ENCODE measurements at regions not wholly inside any gene's neighbourhood (a gene's known extent, or its start where the extent isn't known, plus 50 kb on each side); places are given as distances from the start of the nearest gene placed in this dataset.

GRCh38 chr6:74765486-74765885 is 440.4 kb downstream of the COL12A1 start:
- DNase-seq (ENCODE audit: low spot score), result no peak

DNA sequence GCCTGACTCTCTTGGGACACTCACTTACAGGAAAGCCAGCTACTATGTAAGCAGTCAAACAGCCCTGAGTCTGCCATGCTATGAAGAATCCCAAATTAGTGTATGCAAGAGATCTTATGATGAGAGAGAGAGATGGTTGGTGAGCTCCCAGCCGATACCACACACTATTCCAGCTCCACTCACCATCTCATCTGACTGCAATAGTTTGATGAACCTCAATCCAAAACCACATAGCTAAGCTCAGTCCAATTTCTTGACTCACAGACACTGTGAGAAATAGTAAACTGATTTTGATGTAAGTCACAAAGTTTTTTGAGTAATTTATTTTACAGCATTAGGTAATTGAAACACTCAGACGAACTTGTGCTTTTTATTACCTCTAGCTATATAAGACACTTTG is 441.4 kb downstream of the COL12A1 start:
- DNase-seq (ENCODE audit: low spot score), result no peak

DNA sequence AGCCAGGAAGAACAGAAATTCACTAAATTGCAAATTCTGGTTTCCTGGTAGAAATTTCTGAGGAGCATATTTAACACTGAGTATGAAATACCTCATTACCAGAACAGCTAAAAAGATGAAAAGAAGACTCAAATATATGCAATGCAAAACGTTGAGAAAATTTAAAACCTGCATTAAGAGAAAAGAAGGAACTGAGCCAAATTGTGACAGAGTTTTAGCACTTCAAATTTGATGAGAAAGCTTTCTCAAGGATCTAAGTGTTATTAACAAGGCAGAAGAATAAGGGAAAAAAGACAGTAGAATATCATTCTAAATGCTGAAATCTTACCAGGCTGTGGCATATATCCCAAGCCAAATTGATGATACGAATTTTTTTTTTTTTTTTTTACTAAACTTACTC is 443.0 kb downstream of the COL12A1 start:
- no peak for DNase-seq (ENCODE audit: low spot score)

DNA sequence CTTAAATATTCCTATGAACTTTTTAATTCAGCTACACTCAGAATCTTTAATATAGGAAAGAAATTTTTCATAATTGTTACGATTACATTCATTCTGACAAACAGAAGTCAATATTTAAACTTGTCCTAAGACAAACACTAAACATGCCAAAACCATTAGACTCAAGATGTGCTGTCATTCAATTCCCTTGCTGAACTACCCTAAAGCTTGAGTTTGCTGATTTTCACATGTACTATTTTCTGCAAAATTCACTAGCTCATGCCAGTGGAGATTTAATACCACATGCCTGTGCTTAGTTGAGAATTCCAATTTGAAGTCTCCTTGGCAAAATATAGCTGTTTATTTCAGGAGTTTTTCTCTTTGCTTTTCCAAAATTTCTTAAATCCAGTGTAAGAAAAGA is 448.0 kb downstream of the COL12A1 start:
- DNase-seq (ENCODE audit: low spot score), result no peak

DNA sequence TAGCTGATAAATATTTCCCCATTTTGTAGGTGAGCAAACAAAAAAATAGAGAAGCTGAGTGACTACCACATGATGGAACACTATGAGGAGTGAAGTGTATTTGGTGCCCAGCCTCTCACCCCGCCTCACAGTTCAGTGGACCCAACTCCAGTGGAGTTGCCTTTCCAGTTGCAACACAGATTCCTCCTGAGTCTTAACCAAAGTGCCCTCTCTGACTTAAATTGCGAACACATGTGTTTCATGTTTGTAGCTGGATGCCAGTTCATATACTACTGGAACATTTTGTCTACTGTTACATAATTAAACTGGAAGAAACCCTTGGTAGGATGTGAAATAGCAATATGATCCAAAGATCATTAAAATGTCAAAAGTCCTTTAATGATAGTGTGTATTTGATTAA is 448.9 kb downstream of the COL12A1 start:
- DNase-seq (ENCODE audit: low spot score), result no peak

DNA sequence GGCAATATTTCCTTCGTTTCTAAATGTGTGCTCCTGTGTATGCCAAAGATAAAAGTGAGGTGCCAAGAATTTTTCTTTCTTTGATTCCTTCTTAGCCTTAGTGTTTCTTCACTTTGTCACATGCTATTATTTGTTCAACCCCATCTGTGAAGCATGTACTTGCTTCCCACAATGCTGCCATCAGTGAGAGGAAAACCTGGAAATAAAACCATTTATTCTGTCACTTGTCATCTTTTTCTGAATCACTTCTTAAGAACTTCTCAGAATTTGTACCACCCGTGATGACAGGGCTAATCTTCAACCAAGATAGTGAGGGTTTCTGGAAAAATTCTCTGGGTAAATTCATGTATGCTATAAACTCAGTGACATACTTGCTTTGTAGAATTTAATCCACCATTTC is 450.1 kb downstream of the COL12A1 start:
- DNase-seq (ENCODE audit: low spot score), result no peak

DNA sequence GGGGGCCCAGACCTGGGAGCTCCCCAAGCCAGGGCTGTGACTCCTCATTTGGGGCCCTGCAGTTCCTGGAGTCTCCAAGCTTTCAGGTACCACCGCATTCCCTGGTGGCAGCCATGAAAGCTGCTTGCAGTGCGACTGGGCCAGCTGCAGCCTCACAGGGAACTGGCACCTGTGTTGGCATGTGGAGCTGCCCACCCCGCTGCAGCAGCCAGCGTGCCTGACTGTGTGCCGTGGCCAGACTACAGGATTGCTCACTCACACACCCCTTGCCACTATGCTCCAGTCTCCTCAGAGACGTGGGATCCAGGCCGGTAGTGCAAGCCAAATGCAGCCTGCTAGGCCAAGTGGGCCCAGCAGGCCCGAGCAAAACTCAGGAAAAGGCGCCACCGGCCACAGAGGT is 450.7 kb downstream of the COL12A1 start:
- no peak for DNase-seq (ENCODE audit: low spot score)

GRCh38 chr6:74753883-74754600 is 451.8 kb downstream of the COL12A1 start:
- DNase-seq (ENCODE audit: low spot score), result no peak

- DNase-seq (ENCODE audit: low spot score), result no peak
These were observed 453.6 kb downstream of the COL12A1 start for GRCh38 chr6:74752303-74752702.

DNA sequence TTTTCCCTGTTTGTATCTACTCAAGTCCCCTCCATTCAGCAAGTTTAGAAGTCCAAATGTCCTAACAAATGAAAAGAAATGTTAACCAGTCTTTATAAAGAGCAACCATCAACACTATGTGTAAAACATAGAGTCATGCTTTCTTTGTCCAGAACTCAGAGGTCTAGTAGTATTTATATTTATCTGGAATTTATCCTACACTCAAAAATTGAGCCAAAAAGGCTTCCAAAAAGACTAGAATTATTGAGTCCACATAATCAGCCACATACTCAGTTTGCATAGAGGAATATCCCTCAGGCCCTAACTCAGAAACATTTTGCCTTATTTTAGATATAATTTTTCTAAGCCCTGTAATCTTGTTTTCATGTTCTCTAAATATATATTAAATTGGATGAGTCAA is 455.0 kb downstream of the COL12A1 start:
- DNase-seq (ENCODE audit: low spot score), result no peak

GRCh38 chr6:74749211-74750147 is 456.4 kb downstream of the COL12A1 start:
- DNase-seq (ENCODE audit: low spot score), result no peak

GRCh38 chr6:74745670-74746069 is 460.2 kb downstream of the COL12A1 start:
- no peak for DNase-seq (ENCODE audit: low spot score)

GRCh38 chr6:74742793-74743508 is 462.9 kb downstream of the COL12A1 start:
- no peak for DNase-seq (ENCODE audit: low spot score)

- DNase-seq (ENCODE audit: low spot score), result no peak
These were observed 464.2 kb downstream of the COL12A1 start for GRCh38 chr6:74741646-74742045.

DNA sequence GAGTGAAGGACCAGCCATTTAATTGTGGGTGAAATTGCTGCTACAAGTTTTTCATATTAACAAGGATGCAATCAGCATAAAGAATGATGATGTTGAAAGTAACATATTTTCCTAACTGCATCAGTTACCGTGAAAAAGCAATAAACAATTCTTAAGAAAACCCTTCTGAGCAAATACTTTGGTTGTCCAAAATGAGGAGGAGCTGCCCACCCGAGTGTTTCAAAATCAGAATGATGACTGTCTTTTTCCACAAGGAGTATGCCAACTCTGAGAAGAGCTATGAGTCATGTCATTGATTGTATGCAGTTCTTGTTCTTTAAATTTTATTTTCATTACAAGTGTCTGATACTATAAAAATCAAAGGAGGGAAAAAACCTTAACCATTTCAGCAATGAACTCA is 470.5 kb downstream of the COL12A1 start:
- DNase-seq (ENCODE audit: low spot score), result no peak

GRCh38 chr6:74734901-74735300 is 471.0 kb downstream of the COL12A1 start:
- no peak for DNase-seq (ENCODE audit: low spot score)

- DNase-seq (ENCODE audit: low spot score), result no peak
These were observed 471.8 kb downstream of the COL12A1 start for GRCh38 chr6:74733830-74734620.

GRCh38 chr6:74731931-74732330 is 473.9 kb downstream of the COL12A1 start:
- DNase-seq (ENCODE audit: low spot score), result no peak

- no peak for DNase-seq (ENCODE audit: low spot score)
These were observed 474.6 kb downstream of the COL12A1 start for GRCh38 chr6:74731204-74731603.

GRCh38 chr6:74720923-74721322 is 484.9 kb downstream of the COL12A1 start:
- no peak for DNase-seq (ENCODE audit: low spot score)

DNA sequence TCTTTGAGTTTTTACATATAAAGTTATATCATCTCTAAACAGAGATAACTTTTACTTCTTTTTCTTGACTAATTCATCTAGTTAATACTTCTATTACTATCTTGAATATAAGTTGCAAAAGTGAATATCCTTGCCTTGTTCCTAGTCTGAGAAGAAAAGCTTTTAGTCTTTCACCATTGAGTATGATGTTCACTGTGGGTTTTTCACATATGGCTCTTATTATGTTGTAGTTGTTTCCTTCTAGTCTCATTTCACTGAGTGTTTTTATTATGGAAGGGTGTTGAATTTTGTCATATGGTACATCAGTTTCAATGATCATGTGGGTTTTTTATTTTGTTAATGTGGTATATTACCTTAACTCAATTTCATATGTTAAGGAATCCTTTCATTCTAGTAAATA is 488.3 kb downstream of the COL12A1 start:
- DNase-seq (ENCODE audit: low spot score), result no peak

Data from pons (tissue), 1 donor.